ENCODE measurements at regions not wholly inside any gene's neighbourhood (a gene's known extent, or its start where the extent isn't known, plus 50 kb on each side); places are given as distances from the start of the nearest gene placed in this dataset.
A peak's percentile ranks its signal among the peaks of the same experiment; 100 is the strongest.

GRCh38 chr6:53446151-53446550 is 97.4 kb upstream of the ELOVL5 start:
- DNase-seq (ENCODE audit: insufficient read length): no peak
- FAIRE-seq: no peak
- no peak for TF ChIP-seq POLR2AphosphoS5 (IDR thresholded peaks at IDR 0.05; ENCODE audit: low read depth, low read length)
- no peak for TF ChIP-seq TAF1 (IDR thresholded peaks at IDR 0.05; ENCODE audit: borderline replicate concordance, low read depth, low read length)
- TF ChIP-seq POLR2A (IDR thresholded peaks at IDR 0.05; ENCODE audit: low read depth, low read length): no peak

DNA sequence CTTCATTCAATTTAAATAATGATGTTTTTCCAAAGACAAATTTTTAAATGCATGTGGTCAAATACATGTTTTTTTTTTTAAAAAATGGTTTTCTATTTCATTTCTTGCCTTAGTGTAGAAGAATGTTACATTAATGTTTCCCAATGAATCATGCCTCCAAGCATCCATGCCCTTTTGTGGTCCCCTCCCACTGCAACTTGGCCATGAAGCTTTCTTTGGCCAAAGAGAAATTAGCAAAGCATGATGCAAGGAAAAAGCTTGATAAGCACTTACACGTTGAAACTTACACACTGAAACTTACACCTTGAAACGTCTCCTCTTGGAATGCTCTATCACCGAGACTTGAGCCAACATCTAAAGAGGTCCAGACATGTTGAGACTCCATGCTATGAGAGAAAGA is 93.0 kb upstream of the ELOVL5 start:
- no peak for DNase-seq (ENCODE audit: insufficient read length)

DNA sequence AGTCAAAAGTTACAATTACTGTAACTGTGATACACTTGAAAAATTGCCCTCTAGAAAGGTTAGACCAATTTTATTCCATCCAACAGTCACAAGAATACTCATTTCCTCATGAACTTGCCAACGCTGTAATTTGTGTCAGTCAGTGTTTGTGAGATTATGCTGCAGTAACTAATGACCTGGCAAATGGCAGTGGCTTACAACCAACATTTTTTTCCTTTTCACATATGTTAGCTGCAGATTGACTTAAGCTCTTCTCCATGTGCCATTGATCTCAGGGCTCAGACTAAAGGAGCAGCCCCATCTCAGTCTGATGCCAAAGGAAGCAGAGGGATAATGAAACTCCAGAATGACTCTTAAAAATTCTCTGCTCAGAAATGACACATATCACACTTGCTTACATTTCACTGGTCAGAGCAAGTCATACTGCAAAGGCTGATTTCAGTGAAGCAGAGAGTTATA is 92.3 kb upstream of the ELOVL5 start:
- no peak for DNase-seq (ENCODE audit: insufficient read length)
- peak; percentile 24 for FAIRE-seq
- TF ChIP-seq POLR2AphosphoS5 (IDR thresholded peaks at IDR 0.05; ENCODE audit: low read depth, low read length): no peak
- no peak for TF ChIP-seq TAF1 (IDR thresholded peaks at IDR 0.05; ENCODE audit: borderline replicate concordance, low read depth, low read length)
- no peak for TF ChIP-seq POLR2A (IDR thresholded peaks at IDR 0.05; ENCODE audit: low read depth, low read length)

More for the DNA sequence above, 93.0 kb upstream of the ELOVL5 start:
- no peak for FAIRE-seq
- TF ChIP-seq TAF1 (IDR thresholded peaks at IDR 0.05; ENCODE audit: borderline replicate concordance, low read depth, low read length): no peak
- no peak for TF ChIP-seq POLR2AphosphoS5 (IDR thresholded peaks at IDR 0.05; ENCODE audit: low read depth, low read length)
- TF ChIP-seq POLR2A (IDR thresholded peaks at IDR 0.05; ENCODE audit: low read depth, low read length): no peak

- no peak for FAIRE-seq
- TF ChIP-seq POLR2AphosphoS5 (IDR thresholded peaks at IDR 0.05; ENCODE audit: low read depth, low read length): no peak
- TF ChIP-seq TAF1 (IDR thresholded peaks at IDR 0.05; ENCODE audit: borderline replicate concordance, low read depth, low read length): no peak
- no peak for TF ChIP-seq POLR2A (IDR thresholded peaks at IDR 0.05; ENCODE audit: low read depth, low read length)
- DNase-seq (ENCODE audit: insufficient read length): no peak
Measured at GRCh38 chr6:53440336-53440945, 91.7 kb upstream of the ELOVL5 start.

GRCh38 chr6:53439556-53439955 is 90.8 kb upstream of the ELOVL5 start:
- TF ChIP-seq POLR2AphosphoS5 (IDR thresholded peaks at IDR 0.05; ENCODE audit: low read depth, low read length) (no peak), TAF1 (IDR thresholded peaks at IDR 0.05; ENCODE audit: borderline replicate concordance, low read depth, low read length) (no peak), POLR2A (IDR thresholded peaks at IDR 0.05; ENCODE audit: low read depth, low read length) (no peak)
- FAIRE-seq: no peak
- no peak for DNase-seq (ENCODE audit: insufficient read length)

DNA sequence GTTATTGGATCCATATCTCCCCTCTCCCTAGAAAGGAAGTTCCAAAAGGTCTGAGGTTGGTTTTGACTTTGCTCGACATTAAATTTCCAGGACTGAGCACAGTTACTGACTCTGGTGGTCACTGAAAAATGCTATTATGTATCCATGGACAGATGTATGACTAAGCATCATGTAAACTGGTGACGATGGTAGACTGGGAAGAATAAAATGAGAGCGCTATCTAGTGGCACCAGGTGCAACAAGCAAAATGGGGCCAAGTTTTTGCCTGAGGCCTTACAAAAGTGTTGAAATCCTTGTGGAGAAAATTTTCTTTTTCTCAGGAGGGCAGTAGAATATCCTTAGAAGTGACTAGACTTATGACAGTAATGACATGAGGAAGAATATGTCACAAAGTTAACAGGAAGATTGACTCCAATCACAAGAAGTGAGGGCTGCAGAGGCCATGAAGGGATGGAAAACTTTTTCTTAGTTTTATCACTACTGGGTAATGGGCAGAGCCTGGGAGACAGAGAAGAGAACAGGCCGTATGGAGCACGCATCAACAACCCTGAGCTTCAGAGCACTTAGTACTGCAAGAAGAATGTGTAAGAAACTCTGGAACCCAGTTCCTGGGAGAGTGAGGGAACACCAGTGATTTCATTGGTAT is 88.9 kb upstream of the ELOVL5 start:
- TF ChIP-seq POLR2AphosphoS5 (IDR thresholded peaks at IDR 0.05; ENCODE audit: low read depth, low read length) (no peak), TAF1 (IDR thresholded peaks at IDR 0.05; ENCODE audit: borderline replicate concordance, low read depth, low read length) (no peak), POLR2A (IDR thresholded peaks at IDR 0.05; ENCODE audit: low read depth, low read length) (no peak)
- FAIRE-seq (peak; percentile 88), DNase-seq (ENCODE audit: insufficient read length) (no peak)

GRCh38 chr6:53436526-53437303 is 88.0 kb upstream of the ELOVL5 start:
- FAIRE-seq (no peak), DNase-seq (ENCODE audit: insufficient read length) (no peak)
- TF ChIP-seq POLR2AphosphoS5 (IDR thresholded peaks at IDR 0.05; ENCODE audit: low read depth, low read length) (no peak), TAF1 (IDR thresholded peaks at IDR 0.05; ENCODE audit: borderline replicate concordance, low read depth, low read length) (no peak), POLR2A (IDR thresholded peaks at IDR 0.05; ENCODE audit: low read depth, low read length) (no peak)

DNA sequence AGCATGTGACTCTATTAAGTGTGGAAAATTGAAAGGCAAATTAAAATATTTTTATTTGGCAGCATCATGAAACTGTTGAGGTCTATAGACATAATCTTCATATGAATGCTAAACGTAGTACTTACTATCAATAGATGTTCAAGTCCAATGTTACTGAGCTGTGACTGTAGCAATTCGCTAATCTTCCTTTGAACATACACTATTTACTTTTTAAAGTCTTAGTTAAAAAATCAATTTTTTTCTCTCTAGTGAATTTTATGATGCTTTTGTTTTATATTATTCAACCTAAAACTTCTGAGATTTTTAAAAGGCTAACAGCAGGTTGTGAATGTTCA is 85.2 kb upstream of the ELOVL5 start:
- no peak for FAIRE-seq

DNA sequence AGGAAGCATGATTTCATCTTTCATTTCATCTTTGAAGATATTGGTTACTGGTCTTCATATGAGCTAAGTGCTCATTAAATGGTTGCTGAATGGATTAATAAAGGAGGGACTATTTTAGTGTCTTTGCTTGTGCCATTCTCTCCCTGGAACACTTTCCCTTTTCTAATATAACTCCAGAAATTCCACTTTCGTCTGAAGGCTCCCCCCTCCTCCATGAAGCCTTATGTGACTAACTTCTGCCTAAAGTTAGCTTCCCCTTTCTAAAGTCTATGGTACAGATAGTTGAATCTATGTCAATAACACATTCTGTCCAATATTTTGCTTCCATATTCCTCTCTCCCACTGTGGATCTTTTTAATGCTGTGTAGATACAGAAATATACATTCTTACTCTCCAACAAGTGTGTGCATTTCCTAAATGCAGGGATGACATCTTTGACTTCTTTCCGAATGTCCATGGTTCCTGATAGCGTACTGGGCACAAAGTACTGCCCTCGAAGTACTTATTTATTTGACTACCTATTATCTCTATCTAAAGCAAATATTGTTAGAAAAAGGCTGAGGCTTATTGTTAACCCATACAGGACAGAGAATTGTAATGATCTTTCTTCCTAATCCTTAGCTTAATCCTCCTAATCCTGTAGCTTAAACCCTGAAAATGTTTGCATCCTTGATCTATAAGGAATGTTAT is 84.7 kb upstream of the ELOVL5 start:
- no peak for FAIRE-seq
- TF ChIP-seq POLR2A (IDR thresholded peaks at IDR 0.05; ENCODE audit: low read depth, low read length) (no peak), POLR2AphosphoS5 (IDR thresholded peaks at IDR 0.05; ENCODE audit: low read depth, low read length) (no peak), TAF1 (IDR thresholded peaks at IDR 0.05; ENCODE audit: borderline replicate concordance, low read depth, low read length) (no peak)
- DNase-seq (ENCODE audit: insufficient read length): no peak

More for the DNA sequence above, 85.2 kb upstream of the ELOVL5 start:
- DNase-seq (ENCODE audit: insufficient read length): no peak
- TF ChIP-seq POLR2AphosphoS5 (IDR thresholded peaks at IDR 0.05; ENCODE audit: low read depth, low read length) (no peak), POLR2A (IDR thresholded peaks at IDR 0.05; ENCODE audit: low read depth, low read length) (no peak), TAF1 (IDR thresholded peaks at IDR 0.05; ENCODE audit: borderline replicate concordance, low read depth, low read length) (no peak)

DNA sequence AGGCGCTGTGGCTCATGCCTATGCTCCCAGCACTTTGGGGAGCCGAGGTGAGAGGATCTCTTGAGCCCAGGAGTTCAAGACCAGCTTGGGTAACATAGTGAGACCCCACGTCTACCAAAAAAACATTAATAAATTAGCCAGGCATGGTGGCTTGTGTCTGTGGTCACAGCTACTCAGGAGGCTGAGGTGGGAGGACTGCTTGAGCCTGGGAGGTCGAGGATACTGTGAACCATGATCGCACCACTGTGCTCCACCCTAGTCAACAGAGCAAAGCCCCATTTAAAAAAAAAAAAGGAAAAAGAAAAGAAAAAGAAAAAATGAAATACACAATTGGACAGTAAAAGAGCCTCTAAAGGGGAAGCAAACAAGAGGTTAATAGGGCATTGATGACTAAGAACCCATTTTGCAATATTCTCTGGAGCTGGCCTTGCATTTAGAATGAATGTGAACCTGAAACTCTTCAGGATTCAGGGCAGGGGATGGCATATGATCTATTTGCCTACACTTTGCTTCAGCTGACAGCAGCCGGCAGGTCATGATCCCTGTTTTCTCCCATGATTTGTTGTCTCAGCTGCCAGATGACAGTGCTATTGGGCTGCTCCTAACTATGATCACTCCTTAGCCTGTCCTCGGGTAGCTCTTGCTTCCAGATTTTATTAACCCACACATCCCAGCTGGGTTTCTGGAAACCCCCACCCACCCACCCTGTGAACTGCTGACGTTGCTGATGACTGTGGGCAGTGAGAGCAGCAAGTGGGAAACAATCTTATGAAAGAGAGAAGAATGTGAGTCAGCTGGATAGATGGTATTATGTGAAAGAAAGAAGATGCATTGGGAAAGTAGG is 83.8 kb upstream of the ELOVL5 start:
- no peak for FAIRE-seq
- no peak for TF ChIP-seq POLR2A (IDR thresholded peaks at IDR 0.05; ENCODE audit: low read depth, low read length)
- no peak for TF ChIP-seq TAF1 (IDR thresholded peaks at IDR 0.05; ENCODE audit: borderline replicate concordance, low read depth, low read length)
- no peak for TF ChIP-seq POLR2AphosphoS5 (IDR thresholded peaks at IDR 0.05; ENCODE audit: low read depth, low read length)
- no peak for DNase-seq (ENCODE audit: insufficient read length)

All from GM12892 (cell line).